A549 (cell line): ENCODE measurements at regions not wholly inside any gene's neighbourhood (a gene's known extent, or its start where the extent isn't known, plus 50 kb on each side); places are given as distances from the start of the nearest gene placed in this dataset.

Experiments
- CHD2 ChIP-seq: fragments of 150-350 bp; IDR thresholded peaks from 2 replicates; pipeline ENCODE4 v1.6.1; 2014; ENCODE audit warnings: low read length; ENCODE audit not compliant: partially characterized antibody
- JUN ChIP-seq, 2 experiments: fragments of >200 bp; sonication (Bioruptor Twin); formaldehyde crosslinking; IDR thresholded peaks; 2 replicates in 1 of 2; 3 replicates in 1 of 2; pipeline ENCODE4 v1.6.1; 2016 to 2017
- JUNB ChIP-seq: fragments of >200 bp; sonication (Bioruptor Twin); formaldehyde crosslinking; IDR thresholded peaks from 2 replicates; pipeline ENCODE4 v1.6.1; 2016
- POLR2A ChIP-seq: IDR thresholded peaks from 2 replicates; pipeline ENCODE4 v1.6.1; 2012; ENCODE audit warnings: mild to moderate bottlenecking, low read length
- RARB ChIP-seq: fragments of 250-450 bp; sonication (Bioruptor Pico); IDR thresholded peaks from 2 replicates; pipeline ENCODE4 v1.8.0; 2021; ENCODE audit warnings: mild to moderate bottlenecking, moderate library complexity
- TF ChIP-seq, protein P1 (sequence below): fragments of >200 bp; sonication (Bioruptor Twin); formaldehyde crosslinking; IDR thresholded peaks from 3 replicates; pipeline ENCODE4 v1.5.1; 2016
- TF ChIP-seq, protein P2 (sequence below): IDR thresholded peaks from 2 replicates; pipeline ENCODE4 v1.6.1; 2012
- TF ChIP-seq, protein P3 (sequence below): IDR thresholded peaks from 2 replicates; pipeline ENCODE4 v1.6.1; 2012
- TF ChIP-seq, protein P4 (sequence below): fragments of >200 bp; sonication (Bioruptor Twin); formaldehyde crosslinking; IDR thresholded peaks from 3 replicates; pipeline ENCODE4 v1.6.1; 2016

DNA sequence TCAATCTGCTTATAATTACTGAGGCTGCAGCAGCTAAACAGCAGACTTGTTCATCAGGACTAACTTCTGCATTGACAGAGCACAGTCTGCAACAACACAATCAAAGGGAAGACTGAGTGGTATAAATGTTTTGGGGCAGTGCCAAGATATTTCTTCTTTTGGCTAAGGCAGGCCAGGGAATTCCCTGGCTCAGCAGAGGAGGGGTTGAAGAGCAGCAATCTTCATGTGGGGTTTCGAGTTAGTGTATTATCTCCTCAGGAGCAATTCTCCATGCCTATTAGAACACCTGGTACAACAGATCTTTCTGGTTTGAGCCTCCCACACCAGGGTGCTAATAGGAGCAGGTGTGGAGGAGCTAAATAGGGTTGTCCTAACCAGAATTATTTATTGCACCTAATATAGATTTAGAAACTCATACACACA, 103.0 kb upstream of the STK17B start:
- TF ChIP-seq, protein P1, sequence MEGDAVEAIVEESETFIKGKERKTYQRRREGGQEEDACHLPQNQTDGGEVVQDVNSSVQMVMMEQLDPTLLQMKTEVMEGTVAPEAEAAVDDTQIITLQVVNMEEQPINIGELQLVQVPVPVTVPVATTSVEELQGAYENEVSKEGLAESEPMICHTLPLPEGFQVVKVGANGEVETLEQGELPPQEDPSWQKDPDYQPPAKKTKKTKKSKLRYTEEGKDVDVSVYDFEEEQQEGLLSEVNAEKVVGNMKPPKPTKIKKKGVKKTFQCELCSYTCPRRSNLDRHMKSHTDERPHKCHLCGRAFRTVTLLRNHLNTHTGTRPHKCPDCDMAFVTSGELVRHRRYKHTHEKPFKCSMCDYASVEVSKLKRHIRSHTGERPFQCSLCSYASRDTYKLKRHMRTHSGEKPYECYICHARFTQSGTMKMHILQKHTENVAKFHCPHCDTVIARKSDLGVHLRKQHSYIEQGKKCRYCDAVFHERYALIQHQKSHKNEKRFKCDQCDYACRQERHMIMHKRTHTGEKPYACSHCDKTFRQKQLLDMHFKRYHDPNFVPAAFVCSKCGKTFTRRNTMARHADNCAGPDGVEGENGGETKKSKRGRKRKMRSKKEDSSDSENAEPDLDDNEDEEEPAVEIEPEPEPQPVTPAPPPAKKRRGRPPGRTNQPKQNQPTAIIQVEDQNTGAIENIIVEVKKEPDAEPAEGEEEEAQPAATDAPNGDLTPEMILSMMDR = no peak
- TF ChIP-seq CHD2 = no peak
- TF ChIP-seq JUNB = no peak
- TF ChIP-seq, protein P2, sequence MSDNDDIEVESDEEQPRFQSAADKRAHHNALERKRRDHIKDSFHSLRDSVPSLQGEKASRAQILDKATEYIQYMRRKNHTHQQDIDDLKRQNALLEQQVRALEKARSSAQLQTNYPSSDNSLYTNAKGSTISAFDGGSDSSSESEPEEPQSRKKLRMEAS = no peak
- TF ChIP-seq, protein P3, sequence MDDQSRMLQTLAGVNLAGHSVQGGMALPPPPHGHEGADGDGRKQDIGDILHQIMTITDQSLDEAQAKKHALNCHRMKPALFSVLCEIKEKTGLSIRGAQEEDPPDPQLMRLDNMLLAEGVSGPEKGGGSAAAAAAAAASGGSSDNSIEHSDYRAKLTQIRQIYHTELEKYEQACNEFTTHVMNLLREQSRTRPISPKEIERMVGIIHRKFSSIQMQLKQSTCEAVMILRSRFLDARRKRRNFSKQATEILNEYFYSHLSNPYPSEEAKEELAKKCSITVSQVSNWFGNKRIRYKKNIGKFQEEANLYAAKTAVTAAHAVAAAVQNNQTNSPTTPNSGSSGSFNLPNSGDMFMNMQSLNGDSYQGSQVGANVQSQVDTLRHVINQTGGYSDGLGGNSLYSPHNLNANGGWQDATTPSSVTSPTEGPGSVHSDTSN = no peak
- TF ChIP-seq JUN (IDR thresholded peaks at IDR 0.05) = no peak
- TF ChIP-seq, protein P4, sequence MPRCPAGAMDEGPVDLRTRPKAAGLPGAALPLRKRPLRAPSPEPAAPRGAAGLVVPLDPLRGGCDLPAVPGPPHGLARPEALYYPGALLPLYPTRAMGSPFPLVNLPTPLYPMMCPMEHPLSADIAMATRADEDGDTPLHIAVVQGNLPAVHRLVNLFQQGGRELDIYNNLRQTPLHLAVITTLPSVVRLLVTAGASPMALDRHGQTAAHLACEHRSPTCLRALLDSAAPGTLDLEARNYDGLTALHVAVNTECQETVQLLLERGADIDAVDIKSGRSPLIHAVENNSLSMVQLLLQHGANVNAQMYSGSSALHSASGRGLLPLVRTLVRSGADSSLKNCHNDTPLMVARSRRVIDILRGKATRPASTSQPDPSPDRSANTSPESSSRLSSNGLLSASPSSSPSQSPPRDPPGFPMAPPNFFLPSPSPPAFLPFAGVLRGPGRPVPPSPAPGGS = no peak
- TF ChIP-seq RARB (CRISPR knock-in tag) = no peak
- no peak for TF ChIP-seq POLR2A
